HuH-7 (cell line): ENCODE measurements at regions not wholly inside any gene's neighbourhood (a gene's known extent, or its start where the extent isn't known, plus 50 kb on each side); places are given as distances from the start of the nearest gene placed in this dataset.

Source experiments
- DNase-seq: peaks from one replicate; pipeline ENCODE4 v3.0.0; 2011; ENCODE audit warnings: low spot score

DNA sequence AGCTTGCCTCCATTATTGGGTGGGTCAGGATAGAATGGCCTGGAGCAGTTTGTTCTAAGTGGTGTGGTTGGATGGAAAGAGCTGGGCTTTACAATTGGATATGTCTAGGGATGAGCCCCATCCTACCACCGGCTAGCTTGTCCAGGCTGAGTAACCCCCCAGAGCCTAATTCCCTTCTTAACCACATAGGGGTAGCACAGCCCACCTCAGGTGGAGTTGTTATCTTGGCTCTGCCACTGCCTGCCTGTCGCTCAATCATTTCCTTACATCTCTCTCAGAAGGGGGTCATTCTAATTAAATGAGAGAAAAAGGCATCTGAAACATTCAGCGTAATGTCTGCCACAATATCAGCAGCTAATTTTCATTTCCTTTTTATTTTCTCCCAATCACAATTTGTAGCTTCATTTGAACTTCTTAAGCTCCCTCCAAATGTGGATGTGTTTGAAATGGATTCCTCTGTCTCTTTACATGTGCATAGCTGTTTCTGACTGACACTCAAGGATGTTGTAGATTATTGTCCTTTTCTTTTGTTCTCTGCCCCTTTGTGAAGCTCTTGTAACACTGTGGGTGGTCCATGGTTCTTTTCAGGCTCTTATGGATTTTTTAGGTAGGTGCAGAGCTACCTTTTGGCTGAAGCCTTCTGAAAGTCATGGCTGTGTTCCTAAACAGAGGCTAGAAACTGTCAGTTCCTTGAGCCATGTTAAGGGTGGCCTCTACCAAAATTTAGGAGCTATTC is 383.1 kb upstream of the KLF4 start:
- no peak for DNase-seq

- DNase-seq, result no peak
Measured at GRCh38 chr9:107870927-107871680, 381.5 kb upstream of the KLF4 start.

DNA sequence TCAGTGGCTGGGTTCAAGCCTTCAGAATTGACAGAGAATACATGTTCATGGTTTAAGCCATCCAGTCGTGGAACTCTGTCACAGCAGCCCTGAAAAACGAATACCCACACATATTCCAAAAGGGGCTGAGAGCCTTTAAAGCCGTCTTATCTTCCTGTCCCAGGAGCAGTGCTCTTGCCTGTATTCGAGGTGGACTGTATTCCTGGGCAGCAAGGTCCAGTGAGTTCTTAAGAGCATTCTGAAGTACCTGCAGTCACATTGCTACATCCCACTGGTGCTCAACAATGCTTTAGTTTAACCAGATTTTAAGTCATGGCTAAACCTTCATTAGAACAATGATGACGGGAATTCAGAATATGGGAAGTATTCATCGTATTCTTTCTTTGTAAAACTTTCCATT is 380.7 kb upstream of the KLF4 start:
- no peak for DNase-seq

DNA sequence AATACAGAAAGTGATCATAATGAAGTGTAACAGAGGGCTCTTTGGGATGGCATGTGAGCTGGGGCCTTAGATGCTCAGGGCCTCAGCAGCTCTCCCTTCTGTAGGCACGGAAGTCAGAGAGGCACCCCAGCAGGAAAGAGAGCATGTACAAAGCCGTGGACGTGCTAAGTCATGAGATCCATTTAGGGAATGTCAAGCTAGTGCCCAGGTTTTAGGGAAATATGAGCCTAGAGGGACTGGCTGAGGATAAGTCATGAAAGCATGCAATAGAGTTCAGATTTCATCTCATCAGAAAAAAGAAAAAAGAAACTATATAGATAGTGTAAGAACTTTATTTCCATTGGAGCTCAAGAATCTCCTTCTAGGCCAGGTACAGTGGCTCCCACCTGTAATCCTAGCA is 379.5 kb upstream of the KLF4 start:
- DNase-seq, result no peak

DNA sequence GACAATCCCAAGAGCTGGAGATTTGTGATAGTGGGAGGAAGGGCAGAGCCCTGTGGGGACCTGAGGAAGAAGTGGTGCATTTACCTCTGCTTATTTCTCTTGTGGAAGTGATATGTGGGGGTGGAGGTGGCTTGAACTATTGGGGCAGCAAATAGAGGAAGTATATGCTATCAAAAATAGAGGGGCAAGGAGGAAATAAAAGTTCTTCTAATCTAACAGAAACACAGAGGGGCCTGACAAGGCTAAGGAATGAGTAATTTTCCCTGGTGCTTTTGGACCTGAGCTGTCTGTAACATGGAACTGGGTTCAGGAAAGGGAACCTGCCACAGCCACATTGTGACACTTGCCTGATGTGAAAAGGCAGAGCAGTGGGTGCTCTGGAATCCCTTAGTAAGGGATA is 378.6 kb upstream of the KLF4 start:
- no peak for DNase-seq

GRCh38 chr9:107867738-107868137 is 378.2 kb upstream of the KLF4 start:
- no peak for DNase-seq

- DNase-seq, result no peak
Measured at GRCh38 chr9:107866711-107867311, 377.2 kb upstream of the KLF4 start.

GRCh38 chr9:107863396-107863795 is 373.8 kb upstream of the KLF4 start:
- no peak for DNase-seq

GRCh38 chr9:107862881-107863280 is 373.3 kb upstream of the KLF4 start:
- no peak for DNase-seq

- no peak for DNase-seq
Measured at GRCh38 chr9:107862323-107862722, 372.8 kb upstream of the KLF4 start.

DNA sequence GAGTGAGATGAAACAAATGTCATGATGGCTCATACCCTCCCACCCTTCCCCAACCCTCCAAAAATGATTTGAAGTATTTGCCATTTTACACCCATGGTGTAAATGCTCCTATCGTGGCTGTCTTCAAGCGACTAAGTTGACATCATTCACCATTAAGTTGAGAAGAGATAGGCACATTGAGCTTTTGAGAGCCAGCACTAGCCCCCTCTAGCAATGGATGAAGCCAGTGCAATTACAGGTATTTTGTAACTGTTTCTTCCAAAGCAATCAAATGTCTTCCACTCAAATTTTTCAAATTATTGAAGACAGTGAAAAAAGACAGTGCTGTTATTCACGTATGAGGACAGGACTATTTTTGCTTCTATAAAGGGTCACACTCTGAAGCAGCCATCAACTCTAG is 371.5 kb upstream of the KLF4 start:
- DNase-seq, result no peak

DNA sequence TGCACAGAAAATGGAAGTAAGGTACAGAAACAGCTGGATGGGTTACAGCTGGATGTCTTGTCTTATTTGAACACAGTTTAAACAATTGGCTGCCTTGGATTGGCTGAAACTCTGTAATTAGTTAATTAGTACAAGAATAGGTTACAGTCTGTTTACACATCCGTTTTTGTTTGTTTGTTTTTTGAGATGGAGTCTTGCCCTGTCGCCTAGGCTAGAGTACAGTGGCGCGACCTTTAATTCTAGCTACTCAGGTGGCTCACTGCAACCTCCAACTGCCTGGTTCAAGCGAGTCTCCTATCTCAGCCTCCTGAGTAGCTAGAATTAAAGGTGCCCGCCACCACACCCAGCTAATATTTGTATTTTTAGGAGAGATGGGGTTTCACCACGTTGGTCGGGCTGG is 368.7 kb upstream of the KLF4 start:
- no peak for DNase-seq

DNA sequence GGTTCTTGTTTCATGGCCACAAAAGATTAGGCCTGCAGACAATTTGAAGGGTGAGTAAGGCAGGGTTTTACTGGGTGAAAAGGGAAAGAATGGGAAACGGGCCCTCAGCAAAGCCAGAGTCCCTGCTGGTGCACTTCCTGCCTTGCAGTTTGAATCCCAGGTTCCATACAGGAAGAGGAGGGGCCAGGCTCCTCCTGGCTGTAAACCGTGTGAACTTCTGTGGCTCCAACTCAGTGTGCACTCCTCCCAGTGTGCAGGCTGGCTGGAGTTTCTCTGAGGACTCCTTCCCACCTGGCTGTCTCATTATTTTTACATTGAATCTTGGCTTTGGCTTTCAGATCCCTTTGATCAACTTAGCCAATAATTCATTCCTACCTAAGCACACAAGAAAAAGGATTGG is 367.1 kb upstream of the KLF4 start:
- no peak for DNase-seq

- DNase-seq, result no peak
Measured at GRCh38 chr9:107855164-107855563, 365.6 kb upstream of the KLF4 start.

GRCh38 chr9:107853461-107853860 is 363.9 kb upstream of the KLF4 start:
- DNase-seq, result no peak

GRCh38 chr9:107852891-107853290 is 363.3 kb upstream of the KLF4 start:
- no peak for DNase-seq

DNA sequence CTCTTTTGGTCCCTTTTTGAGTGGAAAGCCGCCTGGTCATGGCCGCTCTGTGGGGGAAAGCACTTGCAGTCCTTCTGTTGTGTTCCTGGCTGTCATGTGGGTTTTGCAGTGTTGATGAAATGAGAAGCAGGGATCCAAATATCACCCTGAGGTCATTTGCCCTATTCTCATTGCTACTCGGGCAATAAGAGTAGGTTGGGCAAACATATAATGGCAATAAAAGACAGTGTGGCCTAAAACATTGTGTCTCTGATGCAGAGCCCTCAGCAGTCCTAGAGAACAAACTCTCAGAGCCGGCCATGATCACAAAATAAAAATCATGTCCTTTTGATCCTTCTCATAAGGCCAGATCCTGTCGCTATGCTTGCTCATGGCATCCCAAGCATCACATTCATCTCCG is 361.1 kb upstream of the KLF4 start:
- DNase-seq, result no peak

DNA sequence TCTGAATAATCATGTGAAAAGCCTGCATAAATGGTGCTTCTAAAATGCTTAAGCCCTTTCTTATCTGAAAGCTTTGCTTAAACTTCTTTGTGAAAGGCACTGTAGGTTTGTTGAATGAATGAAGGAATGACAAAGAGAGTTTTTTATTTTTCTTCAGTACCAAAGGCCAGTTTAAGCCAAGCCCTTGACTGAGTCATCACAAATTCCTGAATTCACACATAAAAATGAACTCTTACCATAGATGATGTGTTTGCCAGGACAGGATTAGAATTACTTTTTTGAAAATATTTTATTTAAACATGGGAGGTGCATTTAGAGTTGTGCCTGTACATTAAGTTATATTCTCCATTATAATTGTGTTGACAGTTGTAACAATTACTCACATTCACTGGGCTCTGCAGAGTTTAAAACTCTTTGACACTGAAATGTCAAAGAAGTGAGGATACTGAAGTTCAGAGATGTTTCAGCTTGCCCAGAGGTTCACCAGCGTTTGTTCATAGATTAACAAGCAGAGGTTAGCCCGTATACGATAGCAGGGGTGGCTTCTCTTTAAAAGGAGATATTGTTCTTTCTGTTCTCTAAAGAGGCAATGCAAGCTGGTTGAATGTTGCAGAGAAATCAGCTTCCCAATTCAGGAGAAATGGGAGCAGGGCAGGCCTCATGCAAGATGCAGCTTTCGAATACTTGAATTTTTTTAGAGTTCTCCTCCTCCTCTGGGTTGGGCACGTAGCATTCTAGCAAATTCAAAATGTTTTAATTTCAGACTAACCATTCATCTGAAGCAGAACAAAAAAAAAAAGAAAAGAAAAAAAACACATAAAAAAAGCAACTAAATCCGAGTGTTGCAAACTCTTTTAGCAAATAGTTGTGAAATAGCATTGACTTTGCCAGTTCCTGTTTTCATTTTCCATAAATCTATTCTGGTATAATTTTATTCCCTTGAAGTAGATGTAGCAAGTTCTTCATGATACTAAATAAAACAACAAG is 358.7 kb upstream of the KLF4 start:
- no peak for DNase-seq

- no peak for DNase-seq
Measured at GRCh38 chr9:107842530-107842929, 353.0 kb upstream of the KLF4 start.

DNA sequence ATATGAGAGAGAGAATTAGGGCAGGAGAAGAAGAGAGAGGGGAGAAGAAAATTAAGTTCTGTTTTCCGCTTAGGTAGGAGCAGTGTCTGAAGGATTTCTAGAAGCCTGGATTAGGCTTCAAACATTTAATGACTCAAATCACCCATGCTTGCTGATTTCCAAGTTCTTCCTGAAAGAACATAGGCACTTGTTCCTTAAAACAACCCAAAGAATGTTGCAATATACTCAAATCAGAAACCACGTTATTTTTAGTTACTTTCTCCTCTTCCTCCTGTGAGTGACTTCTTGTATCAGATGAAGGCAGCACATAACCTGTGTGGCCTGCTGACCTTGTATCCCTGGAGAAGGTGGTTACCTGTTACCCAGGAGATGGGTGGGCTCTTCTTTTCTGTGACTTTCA is 351.5 kb upstream of the KLF4 start:
- no peak for DNase-seq

- no peak for DNase-seq
Measured at GRCh38 chr9:107839371-107839770, 349.8 kb upstream of the KLF4 start.

DNA sequence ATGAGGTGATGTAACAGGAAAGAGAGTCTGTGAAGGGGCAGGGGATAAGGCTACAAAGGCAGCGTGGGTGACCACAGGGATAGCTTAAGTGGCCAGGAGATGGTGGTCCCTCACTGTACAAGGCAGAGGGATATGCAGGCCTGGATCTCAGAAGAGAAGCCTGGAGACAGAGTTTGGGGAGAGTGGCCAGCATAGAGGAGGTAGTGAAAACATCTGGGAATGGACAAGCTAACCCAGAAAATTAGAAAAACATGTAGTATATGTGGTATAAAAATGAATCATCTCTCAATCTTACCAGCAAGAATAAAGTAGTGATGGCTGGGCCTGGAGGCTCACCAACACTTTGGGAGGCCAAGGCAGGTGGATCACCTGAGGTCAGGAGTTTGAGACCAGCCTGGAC is 349.2 kb upstream of the KLF4 start:
- no peak for DNase-seq
